NK-92 treated with Interleukin-12 subunit alpha and Interleukin-12 subunit beta, amount 100 ng/mL, for 24 hours (cell line): ENCODE measurements at regions not wholly inside any gene's neighbourhood (a gene's known extent, or its start where the extent isn't known, plus 50 kb on each side); places are given as distances from the start of the nearest gene placed in this dataset.

Experiments
- DNase-seq: peaks from one replicate; lab custom pipeline; 2025; lab: John Stamatoyannopoulos, UW

- no peak for DNase-seq
These were observed 150.1 kb upstream of the BMPER start for GRCh38 chr7:33754933-33755928.

- DNase-seq = no peak
These were observed 148.3 kb upstream of the BMPER start for GRCh38 chr7:33757050-33757449.

GRCh38 chr7:33757563-33758165 lies 147.7 kb upstream of the BMPER start:
- DNase-seq = no peak

GRCh38 chr7:33760146-33760545 lies 145.2 kb upstream of the BMPER start:
- no peak for DNase-seq

GRCh38 chr7:33760834-33761233 lies 144.5 kb upstream of the BMPER start:
- no peak for DNase-seq

GRCh38 chr7:33761449-33762080 lies 143.8 kb upstream of the BMPER start:
- DNase-seq = no peak

GRCh38 chr7:33762151-33762910 lies 143.0 kb upstream of the BMPER start:
- no peak for DNase-seq

- DNase-seq = no peak
These were observed 142.4 kb upstream of the BMPER start for GRCh38 chr7:33762911-33763306.

- DNase-seq = no peak
These were observed 140.4 kb upstream of the BMPER start for GRCh38 chr7:33764752-33765451.

- DNase-seq = no peak
These were observed 138.9 kb upstream of the BMPER start for GRCh38 chr7:33766405-33766804.

- no peak for DNase-seq
These were observed 135.4 kb upstream of the BMPER start for GRCh38 chr7:33769930-33770329.

GRCh38 chr7:33770576-33770975 lies 134.8 kb upstream of the BMPER start:
- no peak for DNase-seq

GRCh38 chr7:33771422-33771821 lies 133.9 kb upstream of the BMPER start:
- no peak for DNase-seq

- DNase-seq = no peak
These were observed 132.3 kb upstream of the BMPER start for GRCh38 chr7:33773053-33773452.

- DNase-seq = no peak
These were observed 130.4 kb upstream of the BMPER start for GRCh38 chr7:33774762-33775523.

- no peak for DNase-seq
These were observed 129.5 kb upstream of the BMPER start for GRCh38 chr7:33775790-33776189.

- DNase-seq = no peak
These were observed 128.6 kb upstream of the BMPER start for GRCh38 chr7:33776788-33777187.

- DNase-seq = no peak
These were observed 127.1 kb upstream of the BMPER start for GRCh38 chr7:33778195-33778594.

GRCh38 chr7:33779216-33779615 lies 126.1 kb upstream of the BMPER start:
- no peak for DNase-seq

- DNase-seq = no peak
These were observed 124.2 kb upstream of the BMPER start for GRCh38 chr7:33781167-33781566.

GRCh38 chr7:33781796-33782195 lies 123.5 kb upstream of the BMPER start:
- DNase-seq = no peak
